TTC549 (cell line): ENCODE measurements at regions not wholly inside any gene's neighbourhood (a gene's known extent, or its start where the extent isn't known, plus 50 kb on each side); places are given as distances from the start of the nearest gene placed in this dataset.

Experiments
- FAIRE-seq: peaks from 2 replicates; lab custom pipeline; 2012; peaks lifted over from hg19 to GRCh38; lab: Jason Lieb, UNC

DNA sequence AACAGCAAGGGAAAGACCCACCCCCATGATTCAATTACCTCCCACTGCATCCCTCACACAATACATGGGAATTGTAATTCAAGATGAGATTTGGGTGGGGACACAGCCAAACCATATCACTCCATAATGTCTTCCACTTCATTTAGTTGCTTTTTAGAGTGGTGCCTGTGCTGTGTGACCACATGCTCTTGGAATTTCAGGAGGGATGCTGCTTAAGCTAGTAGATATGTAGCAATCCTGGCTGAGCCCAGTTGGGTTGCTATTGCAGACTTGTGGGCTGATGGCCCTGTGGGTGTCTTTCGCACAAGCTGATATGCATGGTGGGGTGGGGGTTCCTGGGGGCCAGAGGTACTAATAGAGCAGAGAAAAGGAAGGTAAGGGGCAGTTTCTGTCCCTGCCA is 160.4 kb upstream of the SYT6 start:
- FAIRE-seq, result no peak

DNA sequence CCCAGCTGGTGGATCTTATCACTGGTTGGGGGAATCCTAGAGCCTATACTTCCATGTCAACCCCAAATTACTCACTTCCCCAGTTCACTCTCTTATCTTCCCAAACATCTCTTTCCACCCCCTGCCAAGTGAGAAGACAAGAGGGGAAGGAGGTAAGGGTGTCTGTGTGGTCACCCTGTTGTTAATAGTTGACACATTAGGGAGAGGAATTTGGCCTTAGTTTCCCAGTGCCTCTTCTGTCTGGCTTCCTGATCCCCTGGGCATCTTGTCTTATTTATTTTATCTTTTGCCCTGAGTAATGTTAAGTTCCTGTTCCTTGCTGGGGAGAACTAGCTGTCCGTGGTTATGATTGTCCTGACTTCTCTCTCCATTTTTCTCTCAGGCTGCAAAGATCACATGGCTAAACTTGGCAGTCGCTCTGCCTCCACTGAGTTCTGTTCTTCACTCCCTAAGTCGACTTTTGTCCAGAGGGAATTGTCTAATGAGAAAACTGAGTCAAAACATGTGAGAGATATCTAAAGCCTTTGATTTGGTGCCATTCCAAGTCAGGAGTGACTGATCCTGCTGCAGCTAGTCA is 157.1 kb upstream of the SYT6 start:
- FAIRE-seq, result no peak

DNA sequence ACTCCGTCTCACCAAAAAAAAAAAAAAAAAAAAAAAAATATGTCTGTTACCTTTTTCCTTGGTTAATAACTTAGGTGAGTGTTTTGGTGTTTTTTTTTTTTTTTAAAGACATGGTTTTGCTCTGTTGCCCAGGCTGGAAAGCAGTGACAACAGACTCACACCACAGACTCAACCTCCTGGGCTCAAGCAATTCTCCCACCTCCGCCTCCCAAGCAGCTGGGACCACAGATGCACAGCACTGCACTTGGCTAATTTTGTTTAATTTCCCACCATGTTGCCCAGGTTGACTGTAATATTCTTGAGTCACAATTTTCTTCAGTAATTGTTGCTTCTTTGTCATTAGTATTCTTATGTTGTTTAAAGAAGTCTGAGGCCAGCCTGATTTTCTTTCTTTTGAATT is 149.2 kb upstream of the SYT6 start:
- no peak for FAIRE-seq

DNA sequence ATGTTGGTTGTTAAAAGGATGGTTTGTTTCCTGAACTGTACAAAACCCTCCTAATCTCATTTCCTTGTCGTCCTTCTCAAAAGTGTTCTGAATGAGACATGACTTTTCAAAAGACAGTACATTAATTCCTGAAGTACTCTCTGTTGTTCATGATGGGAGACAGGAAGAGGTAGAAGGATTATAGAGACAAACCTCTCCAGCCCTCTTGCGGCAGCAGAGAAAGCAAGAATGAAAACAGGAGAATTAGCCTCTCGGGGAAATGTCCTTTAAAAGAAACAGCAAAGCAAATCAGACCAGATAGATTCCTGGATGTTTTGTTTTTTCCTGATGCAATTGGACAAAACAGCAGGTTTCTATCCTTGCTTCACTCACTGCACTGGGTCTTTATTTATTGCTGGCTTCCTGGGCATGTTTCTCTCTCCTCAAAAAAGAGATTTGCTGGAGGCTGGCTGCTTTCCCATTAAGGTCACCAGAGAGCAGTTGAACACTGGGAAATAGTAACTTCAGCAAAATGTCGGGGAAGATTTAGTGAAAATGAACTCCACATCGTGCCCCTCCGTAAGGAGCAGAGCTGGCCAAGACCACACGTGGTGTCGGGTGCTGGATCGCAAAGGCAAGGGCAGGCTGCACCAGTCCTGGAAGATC is 145.8 kb upstream of the SYT6 start:
- FAIRE-seq, result no peak

DNA sequence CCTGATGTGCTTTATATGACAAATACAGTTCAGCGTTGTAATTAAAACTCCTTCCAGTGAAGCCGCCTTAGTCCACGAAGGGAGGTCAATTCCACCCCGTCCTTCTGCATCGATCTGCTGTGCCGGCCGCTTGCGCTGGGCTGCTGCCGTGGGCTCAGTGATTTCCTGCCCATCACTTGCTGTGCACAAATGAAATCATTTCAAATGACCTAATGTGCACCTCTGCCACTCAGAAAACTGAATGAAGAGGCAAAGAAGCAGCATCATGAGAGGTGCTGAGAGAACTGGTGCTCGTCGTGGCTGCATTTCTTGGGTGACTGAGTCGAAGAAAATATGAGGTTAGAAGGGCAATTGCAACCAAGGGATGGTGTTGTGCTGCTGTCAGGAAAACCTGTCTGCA is 144.3 kb upstream of the SYT6 start:
- FAIRE-seq, result no peak

DNA sequence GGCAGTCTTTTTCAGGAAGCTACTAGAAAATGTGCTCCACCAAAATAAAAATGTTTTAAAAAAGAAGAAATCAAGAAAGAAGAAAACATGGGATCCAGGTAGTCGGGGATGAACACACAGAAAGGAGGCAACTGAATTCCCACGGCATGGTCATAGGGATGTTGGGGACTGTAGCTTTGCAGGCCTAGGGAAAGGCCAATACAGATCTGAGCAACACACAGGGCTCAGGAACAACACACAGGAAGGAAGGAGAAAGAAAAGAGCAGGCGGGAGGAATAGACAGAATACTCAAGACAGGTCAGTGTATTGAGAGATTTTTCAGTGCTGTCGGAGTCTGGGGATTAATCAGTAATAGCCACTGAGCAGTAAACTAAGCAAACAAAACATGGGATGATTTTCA is 142.7 kb upstream of the SYT6 start:
- FAIRE-seq, result no peak

DNA sequence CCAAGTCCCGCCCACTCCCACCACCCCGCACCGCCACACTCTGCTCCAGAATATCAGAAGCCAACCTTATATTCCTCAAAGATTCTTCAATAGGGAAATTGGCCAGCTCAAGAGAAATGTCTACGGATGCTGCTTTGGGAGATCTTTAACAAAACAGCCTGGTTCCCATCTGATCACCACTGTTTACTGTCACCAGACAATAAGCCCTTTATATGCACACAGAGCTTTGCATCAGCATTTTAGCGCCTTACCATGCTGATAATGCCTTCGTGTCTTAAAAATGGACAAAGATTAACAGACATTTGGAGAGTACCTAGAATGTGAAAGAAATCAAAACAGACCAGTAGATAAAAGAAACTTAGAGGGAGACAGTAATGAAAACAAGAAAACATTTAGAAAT is 141.7 kb upstream of the SYT6 start:
- FAIRE-seq, result no peak

DNA sequence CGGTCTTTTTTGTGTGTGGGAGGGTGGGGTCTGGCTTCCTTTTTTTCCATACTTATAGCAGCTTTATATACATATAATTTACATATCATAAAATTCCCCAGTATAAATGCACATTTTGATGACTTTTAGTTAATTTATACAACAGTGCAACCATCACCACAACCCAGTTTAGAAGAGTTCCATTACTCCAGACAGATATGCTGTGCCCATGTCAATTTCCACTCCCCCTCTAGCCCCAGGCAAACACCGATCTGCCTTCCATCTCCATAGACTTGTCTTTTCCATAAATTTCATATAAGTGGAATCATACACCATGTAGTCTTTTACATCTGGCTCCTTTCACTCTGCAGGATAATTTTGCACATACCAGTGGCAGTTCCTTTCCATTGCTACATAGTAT is 139.2 kb upstream of the SYT6 start:
- FAIRE-seq, result no peak

DNA sequence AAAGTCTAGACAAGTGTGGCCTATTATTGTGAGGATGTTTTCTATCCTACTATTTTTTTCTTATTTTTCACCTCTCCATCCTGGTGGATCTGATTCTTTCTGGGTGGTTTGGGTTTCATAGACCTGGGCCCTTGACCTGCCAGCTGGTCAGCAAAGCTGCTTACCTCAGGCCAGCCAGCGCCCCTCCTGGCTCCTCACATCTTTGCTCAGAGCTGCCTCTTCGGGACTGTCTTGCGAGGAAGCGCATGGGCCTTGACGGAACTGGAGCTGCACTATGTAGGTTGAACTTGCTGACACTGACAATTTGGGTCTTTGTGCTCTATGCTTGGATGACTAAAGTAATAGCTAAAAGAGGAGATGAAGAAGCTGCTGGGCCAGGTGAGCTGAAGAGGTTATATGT is 138.5 kb upstream of the SYT6 start:
- no peak for FAIRE-seq

DNA sequence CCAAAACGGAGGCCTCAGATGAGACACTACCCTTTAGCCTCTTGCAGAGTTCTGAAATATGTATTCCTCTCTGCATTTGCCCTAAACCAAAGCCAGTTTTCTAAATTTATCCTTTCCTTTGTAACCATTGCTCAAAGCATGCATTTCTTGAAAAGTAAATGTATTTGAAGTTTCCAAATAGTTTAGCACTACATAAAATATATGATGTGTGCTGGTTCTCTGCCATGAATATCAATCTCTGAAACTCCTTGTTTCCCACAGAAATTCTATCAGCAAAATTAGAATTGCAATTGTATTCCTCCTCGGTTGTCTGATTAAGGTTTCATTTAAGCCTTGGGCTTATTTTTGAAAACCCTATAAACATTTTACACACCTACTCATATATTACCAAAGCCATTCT is 137.1 kb upstream of the SYT6 start:
- FAIRE-seq, result no peak

DNA sequence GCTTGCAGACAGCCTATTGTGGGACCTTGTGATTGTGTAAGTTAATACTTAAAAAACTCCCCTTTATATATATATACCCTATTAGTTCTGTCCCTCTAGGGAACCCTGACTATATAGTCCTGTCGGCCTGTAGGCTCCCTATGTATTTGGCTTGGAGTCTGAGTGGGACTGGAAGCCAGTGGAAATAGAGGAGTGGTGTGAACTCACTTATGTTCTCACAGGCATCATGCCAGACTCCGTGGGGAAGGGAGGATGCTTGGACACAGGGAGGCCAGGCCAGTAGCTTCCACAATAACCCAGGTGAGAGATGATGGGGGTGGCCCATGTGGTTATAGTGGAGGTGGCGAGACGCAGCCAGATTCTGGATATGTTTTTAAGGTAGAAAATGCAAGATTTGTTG is 136.7 kb upstream of the SYT6 start:
- no peak for FAIRE-seq

DNA sequence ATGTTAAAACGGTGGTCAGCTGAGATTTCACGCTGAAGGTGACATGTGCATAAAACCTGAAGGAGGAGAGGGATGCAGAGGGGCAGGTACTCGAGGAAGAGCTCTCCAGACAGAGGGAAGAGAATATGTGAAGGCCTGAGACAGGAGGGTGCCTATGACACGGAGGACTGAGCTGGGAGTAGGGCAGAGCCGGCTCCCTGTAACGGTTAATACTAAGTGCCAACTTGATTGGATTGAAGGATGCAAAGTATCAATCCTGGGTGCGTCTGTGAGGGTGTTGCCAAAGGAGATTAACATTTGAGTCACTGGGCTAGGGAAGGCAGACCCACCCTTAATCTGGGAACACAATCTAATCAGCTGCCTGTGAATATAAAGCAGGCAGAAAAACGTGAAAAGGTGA is 136.2 kb upstream of the SYT6 start:
- FAIRE-seq, result no peak

DNA sequence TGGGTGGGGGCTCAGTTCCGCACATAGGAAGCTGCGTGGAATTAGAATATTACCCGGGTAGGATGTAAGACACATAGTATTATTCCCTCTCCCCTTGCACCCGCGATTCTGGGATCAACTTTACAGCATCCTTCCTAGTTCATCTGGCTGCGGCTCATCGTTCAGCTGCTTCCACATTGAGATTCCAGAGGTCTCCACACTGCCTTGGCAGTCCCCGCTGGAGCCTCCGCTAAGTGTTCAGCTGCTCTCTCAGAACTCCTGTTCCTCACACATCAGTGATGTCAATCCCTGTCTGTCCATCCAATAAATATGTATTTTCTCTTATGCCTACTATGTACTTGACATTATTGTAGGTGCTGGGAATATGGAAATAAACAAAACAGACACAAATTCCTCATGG is 135.6 kb upstream of the SYT6 start:
- FAIRE-seq, result no peak

DNA sequence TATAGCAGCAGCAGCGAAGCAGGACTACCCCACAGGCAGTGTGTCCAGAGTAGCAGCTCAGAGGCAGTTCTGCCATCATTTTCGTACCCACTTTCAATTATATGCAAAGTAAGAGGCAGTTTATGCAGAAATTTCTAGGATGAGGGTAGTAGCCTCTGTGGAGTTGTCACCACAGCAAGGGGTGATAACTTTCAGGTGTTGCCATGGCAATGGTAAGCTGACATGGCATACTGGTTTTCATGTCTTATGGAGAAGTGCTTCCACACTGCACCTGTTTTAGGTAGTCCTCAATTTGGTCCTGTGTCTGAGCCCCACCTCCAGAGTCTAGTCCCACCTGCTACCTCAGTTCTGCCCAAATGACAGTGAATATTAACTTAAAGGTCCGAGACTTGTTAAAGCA is 133.3 kb upstream of the SYT6 start:
- no peak for FAIRE-seq

DNA sequence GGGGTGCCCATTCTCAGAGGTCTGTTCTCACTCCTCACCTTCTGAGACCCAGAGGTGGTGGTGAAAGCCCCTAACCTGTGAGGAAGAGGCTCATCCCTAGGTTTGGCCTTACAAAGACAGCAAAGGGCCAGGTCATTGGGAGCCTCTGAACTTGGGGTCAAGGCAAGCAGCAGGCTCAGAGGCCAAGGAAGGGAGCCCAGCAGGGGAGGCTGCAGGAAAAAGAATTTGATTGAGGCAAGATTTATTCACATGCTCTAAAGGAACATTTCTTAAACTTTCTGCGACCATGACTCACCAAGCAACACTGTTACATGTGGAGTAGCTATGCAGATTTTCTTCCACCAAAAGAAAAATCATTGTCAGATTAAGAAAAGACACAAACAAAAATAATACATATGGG is 132.5 kb upstream of the SYT6 start:
- no peak for FAIRE-seq

DNA sequence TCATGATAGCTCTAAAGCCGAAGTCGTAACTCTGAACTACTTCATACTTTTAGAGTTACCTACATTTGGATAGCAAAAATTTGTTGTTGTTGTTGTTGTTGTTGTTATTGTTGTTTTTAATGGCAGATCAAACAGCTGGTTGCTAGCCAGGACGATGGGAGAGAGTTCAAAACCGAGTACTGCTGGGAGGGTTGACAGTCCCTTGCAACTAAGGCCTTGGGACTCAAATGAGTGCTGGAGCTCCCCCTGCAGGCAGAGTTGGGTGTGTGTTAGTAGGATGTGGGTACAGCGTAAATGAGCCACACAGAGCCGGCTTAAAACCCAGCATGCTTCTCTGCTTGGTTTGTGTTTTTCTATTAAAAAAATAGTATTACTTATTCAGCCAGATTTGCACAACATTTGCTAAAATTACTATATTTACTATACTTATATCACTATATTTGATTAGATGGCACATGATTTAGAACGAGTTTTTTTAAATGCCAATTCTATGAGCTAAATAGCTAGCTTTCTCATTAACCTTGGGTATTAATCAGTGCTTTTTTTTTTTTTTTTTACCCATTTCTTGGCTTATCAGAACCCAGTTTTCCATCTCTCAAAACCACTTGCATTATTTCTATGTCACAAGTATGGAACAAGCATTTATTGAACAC is 129.2 kb upstream of the SYT6 start:
- peak; percentile 79 for FAIRE-seq

DNA sequence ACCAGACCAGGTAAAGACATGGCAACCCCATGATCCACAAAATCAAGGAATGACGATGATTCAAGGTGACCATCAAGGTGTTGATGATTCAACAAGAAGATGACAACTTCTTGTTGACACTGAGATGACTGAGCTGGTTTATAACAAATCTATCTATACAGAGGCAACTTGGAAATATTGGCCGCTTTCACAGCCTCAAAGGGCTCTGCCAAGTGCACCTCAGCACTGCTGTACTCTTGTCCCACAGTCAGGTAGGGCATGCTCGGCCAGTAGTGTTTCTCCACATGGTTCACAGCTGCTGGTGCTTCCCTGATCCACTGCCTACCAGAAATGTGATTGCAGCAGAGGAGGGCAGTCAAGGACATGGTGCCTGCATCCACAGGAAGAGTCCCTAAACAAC is 125.2 kb upstream of the SYT6 start:
- no peak for FAIRE-seq

DNA sequence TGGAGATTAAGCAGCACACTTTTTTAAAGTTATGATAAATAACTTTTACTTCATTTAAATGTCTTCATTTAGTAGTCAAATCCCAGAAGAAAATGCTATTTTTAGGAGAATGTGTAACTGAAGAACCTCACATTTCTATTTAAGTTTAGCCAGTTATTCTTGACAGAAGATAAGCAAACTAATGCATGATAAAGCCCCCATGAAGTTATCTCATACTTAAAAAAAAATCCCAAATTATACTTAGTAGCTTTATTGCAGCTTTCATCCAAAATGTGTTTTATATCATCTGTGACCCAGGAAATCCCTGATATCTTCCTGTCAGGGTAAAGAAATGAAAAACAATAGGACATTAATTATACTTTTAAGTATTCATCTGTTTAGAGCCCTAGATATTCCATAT is 124.8 kb upstream of the SYT6 start:
- no peak for FAIRE-seq

DNA sequence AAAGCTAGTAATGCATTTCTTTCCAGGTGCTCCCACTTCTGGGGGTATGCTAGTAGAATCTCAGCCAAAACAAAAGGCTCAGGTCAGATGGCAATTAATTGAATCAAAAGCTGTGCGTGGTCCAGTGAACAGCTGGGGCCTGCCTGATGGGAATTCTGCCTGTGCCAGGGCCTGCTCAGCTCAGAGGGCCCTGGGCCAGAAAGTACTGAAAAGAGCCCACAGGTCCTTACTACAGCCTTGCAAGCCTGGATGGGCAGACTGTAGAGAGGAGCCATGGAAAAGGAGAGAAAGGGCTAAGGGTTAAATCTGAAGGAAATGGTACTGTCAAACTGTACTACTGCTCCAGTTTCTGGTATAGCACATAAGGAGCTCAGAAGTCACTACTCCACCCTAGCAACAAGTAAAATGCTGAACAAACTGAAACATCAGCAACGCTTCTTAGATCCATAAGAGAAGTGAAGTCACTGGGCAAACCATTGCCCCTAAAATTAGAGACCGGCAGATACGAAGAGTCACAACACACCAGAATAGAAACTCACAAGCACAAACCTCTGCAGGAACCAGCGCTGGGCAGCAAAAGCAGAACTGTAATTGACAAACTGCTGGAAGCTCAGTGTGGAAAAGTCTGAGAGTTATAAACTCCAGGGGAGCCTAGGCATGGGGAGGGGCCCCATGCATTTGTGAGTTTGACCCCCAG is 121.1 kb upstream of the SYT6 start:
- no peak for FAIRE-seq

DNA sequence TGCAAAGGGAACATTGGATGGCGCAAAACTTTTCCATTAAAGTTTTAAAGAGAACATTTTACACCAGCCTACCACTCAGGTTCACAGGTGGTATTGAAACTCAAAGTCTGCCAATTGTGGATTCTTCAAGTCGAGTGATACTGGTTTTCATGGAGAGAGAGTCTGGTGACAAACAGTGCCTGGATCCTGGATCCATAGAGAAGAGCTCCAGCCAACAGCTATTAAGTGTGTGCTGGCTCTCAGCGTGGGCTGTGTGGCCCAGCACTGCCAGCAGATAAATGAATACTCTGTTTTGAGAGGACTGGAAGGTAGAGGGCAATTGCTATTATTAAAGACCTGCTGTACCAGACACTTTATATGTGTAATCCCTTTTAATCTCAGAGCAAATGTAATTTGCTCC is 118.9 kb upstream of the SYT6 start:
- FAIRE-seq, result no peak

DNA sequence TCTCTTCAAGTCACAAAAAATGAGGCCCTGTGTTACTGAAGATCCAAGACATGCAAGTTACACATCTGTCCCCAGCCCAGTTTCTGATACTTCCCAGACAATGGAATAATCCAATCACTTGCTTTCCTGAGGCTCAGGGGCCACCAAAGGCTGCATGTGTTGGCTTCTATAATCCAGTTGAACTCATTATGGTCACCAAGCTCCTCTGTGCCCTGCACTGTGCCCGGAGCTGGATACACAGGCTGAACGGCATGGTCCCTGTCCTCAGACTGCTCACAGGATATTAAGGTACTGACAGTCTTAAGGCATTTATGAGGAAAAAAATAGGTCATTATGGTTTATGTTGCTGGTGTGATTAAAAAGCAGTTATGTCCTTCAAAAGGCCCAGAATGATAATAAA is 117.0 kb upstream of the SYT6 start:
- FAIRE-seq, result no peak

DNA sequence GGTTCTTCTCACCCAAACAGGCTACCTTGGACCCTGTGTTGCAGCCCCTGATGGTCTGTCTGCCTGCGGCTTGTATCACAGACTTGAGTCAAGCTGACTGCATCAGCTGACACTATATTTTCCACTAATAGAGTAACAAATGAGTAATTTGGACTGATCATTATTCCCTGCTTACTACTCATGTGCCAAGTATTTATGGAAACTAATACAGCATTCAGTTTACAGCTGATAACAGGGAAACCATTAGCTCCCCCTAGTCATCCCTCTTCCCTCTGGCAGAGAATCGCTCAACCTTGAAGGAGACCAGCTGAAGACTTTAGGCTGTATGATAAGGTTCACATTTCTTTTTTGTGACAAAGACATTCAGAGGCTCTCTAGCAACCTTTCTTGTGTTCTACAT is 116.6 kb upstream of the SYT6 start:
- FAIRE-seq, result no peak

DNA sequence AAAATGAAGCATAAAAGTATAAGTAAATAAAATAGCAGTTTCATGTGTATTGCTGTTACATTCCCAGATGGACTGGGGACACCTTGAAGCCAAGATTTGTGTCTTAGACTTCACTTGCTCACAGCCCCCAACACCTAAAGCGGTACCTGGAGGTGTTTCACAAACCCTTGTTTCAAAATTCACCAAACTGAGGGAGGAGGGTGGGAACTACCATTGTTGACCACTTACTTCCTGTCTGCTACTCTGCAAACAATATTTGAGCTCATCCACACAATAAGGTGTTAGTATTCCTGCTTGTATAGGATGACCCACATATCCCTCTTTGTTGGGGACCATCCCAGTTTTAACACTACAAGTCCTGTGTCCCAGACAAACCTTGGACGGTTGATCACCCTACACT is 115.9 kb upstream of the SYT6 start:
- no peak for FAIRE-seq

DNA sequence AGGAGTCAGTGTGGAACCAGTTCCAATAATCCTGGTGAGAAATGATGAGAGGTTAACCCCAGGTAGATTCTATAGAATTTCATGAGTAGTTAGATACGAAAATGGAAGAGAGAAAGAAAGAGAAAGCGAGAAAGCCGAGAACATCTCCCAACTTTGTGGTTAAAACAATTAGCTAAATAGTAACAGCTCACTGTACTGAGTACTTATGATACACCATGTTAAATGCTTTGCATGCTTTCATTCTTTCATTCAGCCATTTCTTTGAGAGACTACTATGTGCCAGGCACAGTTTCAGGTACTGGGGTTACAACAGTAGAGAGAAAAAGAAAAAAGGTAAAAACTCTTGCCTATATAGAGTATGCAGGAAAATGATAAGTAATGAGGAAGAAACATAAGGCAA is 109.7 kb upstream of the SYT6 start:
- FAIRE-seq, result no peak
